HEK293T (cell line): ENCODE measurements at regions not wholly inside any gene's neighbourhood (a gene's known extent, or its start where the extent isn't known, plus 50 kb on each side); places are given as distances from the start of the nearest gene placed in this dataset.
"Not testable (repeated sequence)": the region's sequence is repeated elsewhere in the genome, so short reads cannot be mapped to it uniquely, and the experiment has no call there.

Experiments
- CTCF ChIA-PET: fragments of 350-600 bp; formaldehyde crosslinking; extraction: SDS; loops from one replicate; lab custom pipeline; 2021; ENCODE audit warnings: antibody characterized with exemption, inconsistent platforms; lab: Yijun Ruan, JAX
- POLR2A ChIA-PET: fragments of 350-600 bp; formaldehyde crosslinking; extraction: SDS; loops from one replicate; lab custom pipeline; 2020; ENCODE audit warnings: antibody characterized with exemption, inconsistent platforms; lab: Yijun Ruan, JAX
- DNase-seq: peaks from one replicate; pipeline ENCODE4 v3.0.0; 2012; ENCODE audit warnings: mixed read lengths; ENCODE audit errors: extremely low spot score
- ARNT ChIP-seq: fragments of 450-650 bp; IDR thresholded peaks from 2 replicates; pipeline ENCODE4 v1.6.1; 2017; ENCODE audit warnings: mild to moderate bottlenecking
- BHLHE40 ChIP-seq: fragments of 450-650 bp; IDR thresholded peaks from 2 replicates; pipeline ENCODE4 v1.6.1; 2016; ENCODE audit warnings: mild to moderate bottlenecking, moderate library complexity, borderline replicate concordance
- CTBP1 ChIP-seq: fragments of 450-650 bp; IDR thresholded peaks from 2 replicates; pipeline ENCODE4 v1.6.1; 2016; ENCODE audit warnings: borderline replicate concordance
- ELF4 ChIP-seq: fragments of 450-650 bp; IDR thresholded peaks from 2 replicates; pipeline ENCODE4 v1.6.1; 2017; ENCODE audit warnings: antibody characterized with exemption
- FOXA1 ChIP-seq: fragments of 450-650 bp; IDR thresholded peaks from 2 replicates; pipeline ENCODE4 v1.6.1; 2016; ENCODE audit warnings: mild to moderate bottlenecking
- FOXK2 ChIP-seq: fragments of 450-650 bp; IDR thresholded peaks from 2 replicates; pipeline ENCODE4 v1.6.1; 2016; ENCODE audit warnings: mild to moderate bottlenecking
- FOXM1 ChIP-seq: fragments of 450-650 bp; IDR thresholded peaks from 2 replicates; pipeline ENCODE4 v1.6.1; 2017; ENCODE audit warnings: mild to moderate bottlenecking, borderline replicate concordance
- HDGF ChIP-seq: fragments of 450-650 bp; IDR thresholded peaks from 2 replicates; pipeline ENCODE4 v1.6.1; 2017; ENCODE audit warnings: antibody characterized with exemption, borderline replicate concordance
- L3MBTL2 ChIP-seq: fragments of 450-650 bp; conservative IDR thresholded peaks from 2 replicates; pipeline ENCODE4 v1.6.1; 2016; ENCODE audit warnings: mild to moderate bottlenecking
- LEF1 ChIP-seq: fragments of 450-650 bp; IDR thresholded peaks from 2 replicates; pipeline ENCODE4 v1.6.1; 2017; ENCODE audit warnings: mild to moderate bottlenecking, borderline replicate concordance
- NFRKB ChIP-seq: fragments of 450-650 bp; IDR thresholded peaks from 2 replicates; pipeline ENCODE4 v1.6.1; 2016; ENCODE audit warnings: mild to moderate bottlenecking, moderate library complexity
- PKNOX1 ChIP-seq: fragments of 450-650 bp; IDR thresholded peaks from 2 replicates; pipeline ENCODE4 v1.6.1; 2016
- SP1 ChIP-seq: fragments of 450-650 bp; IDR thresholded peaks from 2 replicates; pipeline ENCODE4 v1.6.1; 2017
- SUZ12 ChIP-seq: fragments of 450-650 bp; IDR thresholded peaks from 2 replicates; pipeline ENCODE4 v1.6.1; 2016; ENCODE audit warnings: mild to moderate bottlenecking
- TARDBP ChIP-seq: fragments of 450-650 bp; IDR thresholded peaks from 2 replicates; pipeline ENCODE4 v1.6.1; 2016
- ZNF384 ChIP-seq: fragments of 450-650 bp; IDR thresholded peaks from 2 replicates; pipeline ENCODE4 v1.6.1; 2016

DNA sequence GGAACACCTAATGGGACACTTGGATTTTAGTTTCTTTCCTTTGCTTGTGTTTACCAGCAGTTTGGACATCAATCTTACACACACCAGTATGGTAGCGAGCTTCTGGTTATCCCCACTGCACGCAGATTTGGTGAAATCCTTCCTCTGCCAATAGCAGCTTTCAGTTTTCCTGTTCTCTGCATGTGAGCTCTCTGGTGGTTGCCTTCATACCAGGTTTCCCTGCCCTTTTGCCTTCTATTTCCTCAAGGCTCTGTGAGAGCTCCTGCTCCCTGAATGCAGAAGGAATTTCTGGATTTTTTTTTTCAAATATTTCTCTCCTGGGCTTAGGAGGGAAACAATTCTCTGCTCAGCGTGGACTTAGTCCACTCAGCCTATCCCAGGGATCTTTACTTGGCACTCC is 93.0 kb upstream of the CCDC91 start:
- ChIA-PET POLR2A (no interaction called here), CTCF (no interaction called here)
- TF ChIP-seq CTBP1 (no peak), BHLHE40 (no peak), FOXK2 (no peak), LEF1 (no peak), FOXM1 (no peak), ZNF384 (no peak), HDGF (no peak), ELF4 (no peak), NFRKB (no peak), ARNT (no peak), SUZ12 (no peak), TARDBP (no peak), PKNOX1 (no peak), SP1 (no peak), L3MBTL2 (no peak), FOXA1 (no peak)
- no peak for DNase-seq

DNA sequence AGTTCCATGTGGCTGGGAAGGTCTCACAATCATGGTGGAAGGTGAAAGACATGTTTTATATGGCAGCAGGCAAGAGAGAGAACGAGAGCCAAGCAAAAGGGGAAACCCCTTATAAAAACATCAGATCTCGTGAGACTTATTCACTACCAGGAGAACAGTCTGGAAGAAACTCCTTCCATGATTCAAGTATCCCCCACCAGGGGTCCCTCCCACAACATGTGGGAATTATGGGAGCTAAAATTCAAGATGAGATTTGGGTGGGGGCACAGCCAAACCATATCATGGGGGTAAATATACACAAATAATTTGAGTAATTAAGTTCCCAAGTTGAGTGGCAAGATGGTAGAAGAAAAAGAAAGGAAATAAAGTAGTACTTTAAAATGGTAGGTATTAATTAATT is 91.0 kb upstream of the CCDC91 start:
- DNase-seq, CTCF ChIA-PET, POLR2A ChIA-PET: not testable (repeated sequence)

- POLR2A ChIA-PET: no interaction called here
- CTCF ChIA-PET: no interaction called here
- no peak for DNase-seq
- TF ChIP-seq NFRKB (no peak), ZNF384 (no peak), FOXA1 (no peak), FOXM1 (no peak), LEF1 (no peak), BHLHE40 (no peak), L3MBTL2 (no peak), ARNT (no peak), CTBP1 (no peak), TARDBP (no peak), HDGF (no peak), SUZ12 (no peak)
Measured at GRCh38 chr12:28099871-28100270, 90.4 kb upstream of the CCDC91 start.

- no peak for DNase-seq
- CTCF ChIA-PET: no interaction called here
- no peak for TF ChIP-seq SUZ12
- no peak for TF ChIP-seq CTBP1
- no peak for TF ChIP-seq TARDBP
- TF ChIP-seq PKNOX1: no peak
- TF ChIP-seq FOXK2: no peak
- no peak for TF ChIP-seq FOXA1
- POLR2A ChIA-PET: no interaction called here
Measured at GRCh38 chr12:28100717-28101116, 89.5 kb upstream of the CCDC91 start.

GRCh38 chr12:28104316-28104715 is 85.9 kb upstream of the CCDC91 start:
- no peak for DNase-seq
- ChIA-PET CTCF (no interaction called here), POLR2A (no interaction called here)
- TF ChIP-seq ZNF384 (no peak), HDGF (no peak), LEF1 (no peak), BHLHE40 (no peak), SP1 (no peak), TARDBP (no peak), SUZ12 (no peak), PKNOX1 (no peak), CTBP1 (no peak), L3MBTL2 (no peak), FOXK2 (no peak), NFRKB (no peak), ARNT (no peak), FOXM1 (no peak), ELF4 (no peak), FOXA1 (no peak)

GRCh38 chr12:28104903-28105864 is 85.1 kb upstream of the CCDC91 start:
- CTCF ChIA-PET: no interaction called here
- no peak for TF ChIP-seq ELF4
- TF ChIP-seq SP1: no peak
- TF ChIP-seq L3MBTL2: no peak
- no peak for TF ChIP-seq TARDBP
- no peak for TF ChIP-seq SUZ12
- TF ChIP-seq FOXA1: no peak
- no peak for TF ChIP-seq ZNF384
- no peak for TF ChIP-seq FOXK2
- TF ChIP-seq LEF1: no peak
- TF ChIP-seq CTBP1: no peak
- TF ChIP-seq ARNT: no peak
- no peak for TF ChIP-seq HDGF
- TF ChIP-seq FOXM1: no peak
- no peak for TF ChIP-seq PKNOX1
- no peak for TF ChIP-seq BHLHE40
- TF ChIP-seq NFRKB: no peak

More at GRCh38 chr12:28104903-28105864, 85.1 kb upstream of the CCDC91 start:
- DNase-seq: no peak
- POLR2A ChIA-PET: no interaction called here
